Activated naive CD4-positive, alpha-beta T cell treated with anti-CD3 and anti-CD28 coated beads, Interleukin-2, amount 50 U/mL, for 16 hours (primary cell): ENCODE measurements at regions not wholly inside any gene's neighbourhood (a gene's known extent, or its start where the extent isn't known, plus 50 kb on each side); places are given as distances from the start of the nearest gene placed in this dataset.

Experiments used
- DNase-seq: peaks from one replicate; pipeline ENCODE4 v3.0.0-alpha.2; 2020

DNA sequence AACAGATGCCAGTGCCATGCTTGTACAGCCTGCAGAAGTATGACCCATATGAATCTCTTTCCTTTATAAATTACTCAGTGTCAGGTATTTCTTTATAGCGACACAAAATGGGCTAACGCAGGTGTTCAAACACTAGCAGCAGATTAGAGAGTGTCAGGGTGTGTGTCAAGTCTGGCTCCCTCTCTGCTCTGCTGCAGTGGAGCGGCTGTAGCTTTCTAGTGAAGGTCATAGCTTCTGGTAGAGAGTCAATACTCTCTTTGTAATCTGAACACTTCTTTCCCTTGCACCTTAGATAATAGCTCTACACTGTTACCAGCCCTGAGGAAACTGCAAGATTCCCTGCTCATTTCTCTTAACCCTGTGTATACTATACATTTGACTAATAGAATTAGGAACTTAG lies 483.2 kb upstream of the TGFBR2 start:
- no peak for DNase-seq

DNA sequence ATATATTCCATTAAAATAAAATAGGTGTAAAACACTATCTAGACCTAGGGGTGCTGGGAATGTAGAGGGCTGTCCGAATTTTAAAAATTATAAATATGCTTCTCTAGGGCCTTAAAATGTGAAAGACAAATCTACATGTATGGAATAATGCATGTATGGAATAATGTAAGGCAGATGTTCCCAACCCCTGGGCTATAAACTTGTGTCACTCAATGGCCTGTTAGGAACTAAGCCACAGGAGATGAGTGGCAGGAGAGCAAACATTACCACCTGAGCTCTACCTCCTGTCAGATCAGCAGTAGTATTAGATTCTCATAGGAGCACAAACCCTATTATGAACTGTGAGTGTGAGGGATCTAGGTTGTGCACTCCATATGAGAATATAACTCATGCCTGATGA lies 482.6 kb upstream of the TGFBR2 start:
- DNase-seq = no peak

DNA sequence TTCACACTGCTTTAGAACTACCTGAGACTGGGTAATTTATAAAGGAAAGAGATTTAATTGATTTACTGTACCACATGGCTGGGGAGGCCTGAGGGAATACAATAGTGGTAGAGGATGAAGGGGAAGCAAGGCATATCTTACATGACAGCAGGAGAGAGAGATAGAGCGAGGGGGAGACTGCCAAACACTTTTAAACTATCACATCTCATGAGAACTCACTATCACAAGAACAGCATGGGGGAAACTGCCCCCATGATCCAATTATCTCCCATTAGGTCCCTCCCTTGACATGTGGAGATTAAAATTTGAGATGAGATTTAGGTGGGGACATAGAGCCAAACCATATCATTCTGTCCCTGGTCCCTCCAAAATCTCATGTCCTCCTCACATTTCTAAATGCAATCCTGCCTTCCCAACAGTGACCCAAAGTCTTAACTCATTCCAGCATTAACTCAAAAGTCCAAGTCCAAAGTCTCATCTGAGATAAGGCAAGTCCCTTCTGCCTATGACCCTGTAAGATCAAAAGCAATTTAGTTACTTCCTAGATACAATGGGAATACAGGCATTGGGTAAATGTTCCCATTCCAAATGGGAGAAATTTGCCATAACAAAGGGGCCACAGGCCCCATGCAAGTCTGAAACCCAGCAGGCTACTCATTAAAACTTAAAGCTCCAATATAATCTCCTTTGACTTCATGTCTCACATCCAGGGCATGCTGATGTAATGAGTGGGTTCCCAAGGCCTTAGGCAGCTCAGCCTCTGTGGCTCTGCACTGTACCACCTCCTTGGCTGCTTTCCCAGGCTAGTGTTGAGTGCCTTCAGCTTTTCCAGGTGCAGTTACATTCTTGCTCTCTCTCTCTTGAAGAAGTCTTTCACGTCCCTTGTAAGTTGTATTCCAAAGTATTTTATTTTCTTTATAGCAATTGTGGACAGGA lies 481.7 kb upstream of the TGFBR2 start:
- DNase-seq = no peak

GRCh38 chr3:30129765-30130164 lies 476.6 kb upstream of the TGFBR2 start:
- DNase-seq = no peak

DNA sequence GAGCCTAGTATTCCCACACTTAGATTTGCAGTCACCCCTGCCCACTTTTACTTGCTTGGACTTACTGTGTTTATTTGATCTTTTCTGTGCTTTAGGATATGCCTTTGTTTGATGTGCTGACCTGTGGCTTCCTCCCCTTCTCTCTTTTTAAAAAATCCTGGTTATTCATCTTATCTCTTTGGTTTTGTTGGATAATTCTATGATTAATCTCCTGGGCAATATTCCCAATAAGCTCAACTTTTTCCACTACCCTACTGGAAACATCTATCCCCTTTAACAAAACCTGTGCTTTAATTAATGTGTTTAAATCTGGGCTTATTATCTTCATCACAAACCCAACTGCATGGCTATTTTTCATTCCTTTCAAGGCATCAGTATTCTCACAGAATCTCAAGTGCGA lies 476.0 kb upstream of the TGFBR2 start:
- DNase-seq = no peak

- DNase-seq = no peak
Observed at GRCh38 chr3:30131191-30131590, 475.2 kb upstream of the TGFBR2 start.

DNA sequence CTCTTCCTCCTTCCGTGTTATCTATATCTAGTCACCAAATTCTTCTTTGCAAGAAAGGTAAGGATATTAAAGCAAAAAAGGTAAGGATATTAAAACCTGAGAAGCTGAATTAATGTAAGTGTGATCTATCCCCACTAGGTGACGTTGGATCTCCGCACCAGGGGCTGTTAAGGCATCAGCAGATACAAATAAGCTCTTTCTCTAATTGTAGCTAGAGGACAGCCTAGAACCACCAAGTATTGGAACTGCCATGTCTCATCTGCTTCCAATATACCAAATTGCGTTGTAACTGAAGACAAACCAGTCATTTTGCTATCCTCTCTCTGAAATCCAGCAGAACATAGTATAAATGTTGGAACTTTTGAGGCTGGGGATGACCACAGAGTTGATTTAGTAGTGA lies 471.2 kb upstream of the TGFBR2 start:
- DNase-seq = no peak

GRCh38 chr3:30139283-30139682 lies 467.1 kb upstream of the TGFBR2 start:
- no peak for DNase-seq

GRCh38 chr3:30140356-30141075 lies 465.9 kb upstream of the TGFBR2 start:
- DNase-seq = no peak

DNA sequence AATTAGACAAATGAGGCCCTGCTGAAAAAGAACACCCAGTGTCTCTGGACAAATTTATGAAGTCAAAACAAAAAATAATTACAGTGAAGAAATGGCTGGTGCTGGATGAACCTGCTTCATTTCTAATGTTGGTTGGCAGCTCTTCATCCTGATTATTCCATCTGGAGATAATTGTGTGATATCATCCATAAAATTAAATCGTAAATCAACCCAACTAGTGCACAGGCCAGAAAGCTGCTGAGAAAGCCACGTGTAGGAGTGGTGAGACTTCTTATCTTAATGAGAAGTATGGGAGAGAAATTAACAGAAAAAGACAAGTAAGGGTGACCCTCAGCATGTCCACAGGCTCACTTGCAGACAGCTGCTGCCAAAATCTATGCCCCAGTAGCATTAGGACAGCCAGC lies 465.2 kb upstream of the TGFBR2 start:
- no peak for DNase-seq

DNA sequence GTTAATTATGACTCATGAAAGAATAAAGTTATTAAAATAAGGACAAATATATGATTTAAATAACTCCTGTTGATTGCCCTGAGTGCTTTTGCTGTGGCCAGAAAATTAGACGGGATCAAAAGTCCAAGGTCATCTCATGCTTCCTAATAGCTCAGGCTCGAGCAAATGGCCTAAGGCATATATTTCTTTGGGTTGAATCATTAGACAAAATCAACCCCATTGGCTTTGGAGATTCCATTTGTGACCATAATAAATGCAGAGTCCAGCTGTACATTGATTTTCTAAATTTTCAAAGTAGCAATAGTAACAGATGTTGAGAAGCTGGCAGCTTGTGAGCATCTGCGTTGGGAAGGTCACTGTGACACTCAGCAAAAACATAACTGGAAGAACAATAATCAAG lies 464.5 kb upstream of the TGFBR2 start:
- DNase-seq = no peak

- DNase-seq = no peak
Observed at GRCh38 chr3:30142946-30143345, 463.5 kb upstream of the TGFBR2 start.

- no peak for DNase-seq
Observed at GRCh38 chr3:30145281-30145680, 461.1 kb upstream of the TGFBR2 start.

DNA sequence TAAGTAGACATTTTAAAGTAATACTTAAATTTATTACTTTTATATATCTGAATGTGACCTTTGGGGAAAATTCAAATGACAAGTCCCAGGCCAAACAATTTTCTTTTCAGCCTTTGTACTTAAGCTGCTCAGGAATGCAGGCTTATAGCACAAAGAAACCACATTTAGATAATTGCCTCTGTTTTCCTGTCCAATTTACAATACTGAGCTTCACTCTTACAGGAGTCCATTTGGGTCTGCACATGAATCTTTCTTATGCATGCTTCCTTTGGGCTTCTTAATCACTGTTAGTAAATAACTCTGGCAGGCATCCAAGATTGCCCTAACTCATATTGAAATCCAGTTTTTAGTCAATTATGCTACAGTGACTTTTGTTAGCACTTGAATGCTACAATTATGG lies 459.4 kb upstream of the TGFBR2 start:
- no peak for DNase-seq

DNA sequence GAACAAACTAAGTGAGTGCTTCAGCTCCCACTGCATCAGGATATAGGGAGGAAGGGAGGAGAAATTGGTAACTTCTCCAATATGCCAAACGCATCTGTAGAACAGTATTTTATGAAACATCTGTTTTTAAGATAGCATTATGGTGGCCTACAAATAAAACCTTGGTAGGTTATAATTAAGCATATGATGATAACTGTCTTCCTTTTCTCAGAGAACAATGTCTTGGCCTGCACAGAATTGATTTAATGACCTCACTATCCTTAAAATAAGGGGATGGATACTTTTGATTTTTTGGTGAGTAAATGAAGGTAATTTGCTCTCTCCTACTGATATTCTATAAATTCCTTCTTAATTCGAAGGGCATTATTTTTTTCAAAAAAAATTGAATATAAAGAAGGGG lies 451.5 kb upstream of the TGFBR2 start:
- no peak for DNase-seq

- DNase-seq = no peak
Observed at GRCh38 chr3:30155755-30156154, 450.6 kb upstream of the TGFBR2 start.

DNA sequence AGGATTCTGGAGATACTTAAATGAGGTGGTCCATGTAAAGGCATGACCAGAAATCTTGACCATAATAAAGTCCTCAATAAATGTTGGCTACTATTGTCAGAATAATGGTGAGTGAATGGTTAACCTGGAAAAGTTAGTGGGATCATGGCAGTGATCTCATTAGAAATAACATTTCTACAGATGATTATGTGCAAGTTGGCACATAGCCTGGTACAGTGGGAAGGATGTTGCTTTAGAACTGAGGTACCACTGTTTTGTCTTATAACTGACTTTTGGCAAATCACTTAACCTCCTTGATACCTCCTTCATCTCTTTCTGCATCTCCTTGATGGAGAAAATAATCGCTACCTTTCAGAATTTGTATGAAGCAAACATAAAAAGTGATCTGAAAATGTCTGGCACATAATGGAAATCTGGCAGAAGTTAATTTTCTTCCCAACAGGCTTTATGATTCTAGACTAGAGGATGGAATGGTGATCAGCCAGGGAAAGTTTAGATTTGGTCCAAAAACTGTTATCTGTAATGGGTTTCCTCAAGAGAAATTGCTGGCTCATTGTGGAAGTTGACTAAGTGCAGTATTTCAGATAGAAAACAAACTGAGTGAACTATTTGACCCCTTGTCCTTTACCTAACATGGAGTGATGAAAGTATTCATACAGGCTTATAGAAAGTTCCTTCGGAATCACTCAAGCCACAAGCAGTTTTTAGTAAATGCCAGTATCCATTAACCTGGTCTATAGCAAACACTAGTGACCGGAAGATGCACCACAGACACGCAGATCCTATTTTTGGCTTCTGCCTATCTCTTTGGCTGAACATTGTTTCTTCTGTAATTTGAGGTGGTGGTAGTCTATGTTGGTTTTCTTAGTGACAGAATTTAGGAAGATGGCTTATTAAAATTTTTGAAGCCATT lies 449.6 kb upstream of the TGFBR2 start:
- no peak for DNase-seq

GRCh38 chr3:30161375-30161774 lies 445.0 kb upstream of the TGFBR2 start:
- no peak for DNase-seq

GRCh38 chr3:30162579-30162978 lies 443.8 kb upstream of the TGFBR2 start:
- no peak for DNase-seq

DNA sequence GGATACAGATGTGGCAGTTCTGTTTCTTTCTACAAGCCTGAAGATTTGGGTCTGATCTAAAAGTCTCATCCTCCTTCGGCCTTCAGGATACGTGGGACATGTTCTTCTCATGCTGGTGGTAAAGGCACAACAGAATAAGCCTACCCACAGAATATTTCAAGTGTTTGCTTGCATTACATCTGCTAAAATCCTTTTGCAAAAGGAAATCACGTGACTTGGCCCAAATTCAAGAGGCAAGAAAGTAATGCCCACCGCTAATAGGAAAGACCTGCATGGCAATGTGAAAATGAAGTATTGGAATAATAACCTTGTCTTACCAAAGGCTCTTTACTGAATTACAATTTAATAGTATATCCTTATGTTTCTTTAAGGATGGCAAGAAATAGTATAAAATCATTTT lies 439.9 kb upstream of the TGFBR2 start:
- DNase-seq = no peak

GRCh38 chr3:30167541-30168011 lies 438.8 kb upstream of the TGFBR2 start:
- DNase-seq = no peak

DNA sequence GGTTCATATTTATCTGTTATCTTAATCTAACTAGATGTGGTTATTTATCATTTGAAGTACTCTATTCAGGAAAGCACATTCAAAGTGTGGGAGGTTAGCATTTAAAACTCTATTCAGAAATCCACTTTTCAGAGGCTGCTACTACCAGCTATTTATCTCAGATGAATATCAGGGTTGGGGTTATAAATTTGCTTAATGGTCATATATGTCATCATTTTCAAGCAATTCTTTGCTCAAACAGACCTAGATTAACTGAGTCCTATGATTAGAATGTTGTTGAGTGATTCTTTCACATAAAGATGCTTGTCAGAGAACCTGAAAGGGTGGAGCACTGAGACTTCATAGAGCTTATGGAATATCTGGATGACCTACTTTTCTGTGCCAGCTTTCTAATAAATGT lies 436.9 kb upstream of the TGFBR2 start:
- DNase-seq = no peak
